GM12878 (cell line): ENCODE measurements at regions not wholly inside any gene's neighbourhood (a gene's known extent, or its start where the extent isn't known, plus 50 kb on each side); places are given as distances from the start of the nearest gene placed in this dataset.

Experiments
- ATAC-seq: fragments of 200-7000 bp; cut with Tn5 transposase; 3 replicates; pipeline ENCODE4 v1.9.1; 2020; ENCODE audit warnings: mild to moderate bottlenecking, moderate library complexity
- BruUV-seq: library from RNA; stranded (reverse); fragments of 400-500 nt; replicated peaks from 2 replicates; lab custom pipeline; 2021; lab: Mats Ljungman, UMichigan
- CTCF ChIA-PET: fragments of 300-600 bp; sonication (Branson Sonifier 250); formaldehyde crosslinking; extraction: SDS; loops from one replicate; lab custom pipeline; 2021; ENCODE audit warnings: inconsistent platforms; lab: Yijun Ruan, JAX
- POLR2A ChIA-PET: fragments of 350-600 bp; formaldehyde crosslinking; extraction: SDS; loops from one replicate; lab custom pipeline; 2021; ENCODE audit warnings: inconsistent platforms; lab: Charles Lee
- RAD21 ChIA-PET: fragments of 300-600 bp; sonication (Branson Sonifier 250); formaldehyde crosslinking; loops from one replicate; lab custom pipeline; 2023; ENCODE audit warnings: antibody characterized with exemption; ENCODE audit not compliant: unreplicated experiment; lab: Charles Lee
- SMC1A ChIA-PET: fragments of 300-600 bp; sonication (Branson Sonifier 250); formaldehyde crosslinking; loops from one replicate; lab custom pipeline; 2023; ENCODE audit not compliant: unreplicated experiment, uncharacterized antibody; lab: Charles Lee
- DNase-seq: peaks from one replicate; pipeline ENCODE4 v3.0.0-alpha.2; 2011; ENCODE audit warnings: low read depth, low spot score
- FAIRE-seq: peaks from 3 replicates; lab custom pipeline; 2011; peaks lifted over from hg19 to GRCh38; lab: Jason Lieb, UNC
- H2AFZ ChIP-seq: 2 replicates; pipeline ENCODE4 v1.6.0; 2011; ENCODE audit warnings: low read depth, low read length, control low read depth; ENCODE audit not compliant: control insufficient read depth
- H3K27ac ChIP-seq: 2 replicates; pipeline ENCODE4 v1.5.1; 2011; ENCODE audit warnings: control low read depth; ENCODE audit not compliant: control insufficient read depth, insufficient read depth
- H3K27me3 ChIP-seq, 2 experiments: replicated peaks in 1 of 2; 2 replicates each; pipeline versions ENCODE4 v1.6.0 to v1.6.1; 2011; ENCODE audit warnings: low read length in 1 of 2; ENCODE audit not compliant: control insufficient read depth in 2 of 2, insufficient read depth in 2 of 2
- H3K36me3 ChIP-seq, 2 experiments: 2 replicates each; pipeline ENCODE4 v1.5.1; 2011; ENCODE audit warnings: low read length in 1 of 2; ENCODE audit not compliant: control insufficient read depth in 2 of 2, insufficient read depth in 2 of 2
- H3K4me1 ChIP-seq: 2 replicates; pipeline ENCODE4 v1.6.1; 2011; ENCODE audit warnings: mild to moderate bottlenecking, low read length, moderate library complexity, mixed read lengths; ENCODE audit not compliant: control insufficient read depth, insufficient read depth
- H3K4me2 ChIP-seq: 2 replicates; pipeline ENCODE4 v1.6.0; 2011; ENCODE audit warnings: control low read depth; ENCODE audit not compliant: control insufficient read depth, insufficient read depth
- H3K4me3 ChIP-seq: fragments of 200-600 bp; sonication (generic); 2 replicates; pipeline ENCODE4 v1.5.1; 2016
- H3K79me2 ChIP-seq: 2 replicates; pipeline ENCODE4 v1.6.0; 2011; ENCODE audit warnings: low read length; ENCODE audit not compliant: control insufficient read depth, insufficient read depth
- H3K9ac ChIP-seq: 2 replicates; pipeline ENCODE4 v1.8.0; 2011; ENCODE audit warnings: low read length, control low read depth, mixed read lengths; ENCODE audit not compliant: control insufficient read depth, insufficient read depth
- H3K9me3 ChIP-seq: replicated peaks from 3 replicates; pipeline ENCODE4 v1.5.1; 2011; ENCODE audit warnings: mild to moderate bottlenecking, low read length; ENCODE audit not compliant: control insufficient read depth, insufficient read depth
- H4K20me1 ChIP-seq: 2 replicates; pipeline ENCODE4 v1.6.0; 2011; ENCODE audit not compliant: control insufficient read depth, insufficient read depth
- ASH2L ChIP-seq: fragments of 300-600, 200-600 bp; sonication (generic); IDR thresholded peaks from 2 replicates; pipeline ENCODE4 v1.6.1; 2017; ENCODE audit warnings: low read depth, mild to moderate bottlenecking, borderline replicate concordance
- CBX3 ChIP-seq: fragments of 200-600 bp; sonication (generic); IDR thresholded peaks from 2 replicates; pipeline ENCODE4 v1.6.1; 2016; ENCODE audit warnings: low read depth, borderline replicate concordance
- IKZF2 ChIP-seq, 2 experiments: fragments of 450-650 bp; IDR thresholded peaks; 2 replicates each; pipeline ENCODE4 v1.6.1; 2017; ENCODE audit warnings: mild to moderate bottlenecking in 2 of 2, moderate library complexity in 2 of 2
- JUNB ChIP-seq: IDR thresholded peaks from 2 replicates; pipeline ENCODE4 v1.6.1; 2016; ENCODE audit warnings: antibody characterized with exemption, mild to moderate bottlenecking
- MTA2 ChIP-seq: fragments of 450-650 bp; IDR thresholded peaks from 2 replicates; pipeline ENCODE4 v1.6.1; 2016; ENCODE audit warnings: low read depth, mild to moderate bottlenecking, moderate library complexity
- MXI1 ChIP-seq: fragments of 150-350 bp; IDR thresholded peaks from 2 replicates; pipeline ENCODE4 v1.6.1; 2011; ENCODE audit warnings: low read depth, mild to moderate bottlenecking, inconsistent platforms, low read length, improper control_type of control experiment
- NFIC ChIP-seq: IDR thresholded peaks from 2 replicates; pipeline ENCODE4 v1.6.1; 2012; ENCODE audit warnings: low read depth, mild to moderate bottlenecking, inconsistent platforms, low read length, moderate library complexity
- POLR2A ChIP-seq: IDR thresholded peaks from 2 replicates; pipeline ENCODE4 v1.6.1; 2011; ENCODE audit warnings: low read depth, mild to moderate bottlenecking, low read length
- SIN3A ChIP-seq: IDR thresholded peaks from 2 replicates; pipeline ENCODE4 v1.6.1; 2012; ENCODE audit warnings: low read depth, low read length, improper control_type of control experiment
- SIX5 ChIP-seq: IDR thresholded peaks from 2 replicates; pipeline ENCODE4 v1.6.1; 2011; ENCODE audit warnings: mild to moderate bottlenecking, low read depth, low read length, moderate library complexity; ENCODE audit not compliant: severe bottlenecking
- ZNF24 ChIP-seq: fragments of 450-650 bp; IDR thresholded peaks from 2 replicates; pipeline ENCODE4 v1.6.1; 2017; ENCODE audit warnings: antibody characterized with exemption, mild to moderate bottlenecking
- WGBS: methylation state at CpG from one replicate; pipeline ENCODE4 v1.1.6; 2016; ENCODE audit warnings: low lambda C conversion rate; ENCODE audit not compliant: insufficient replicate concordance, insufficient coverage; ENCODE audit errors: missing lambda C conversion rate; 5-methylcytosine and 5-hydroxymethylcytosine counted together
- in situ Hi-C: fragments of 300-500 bp; cut with MboI; formaldehyde crosslinking; loops from 9 replicates; pipeline ENCODE4 v1.14.3; 2018; ENCODE audit warnings: mixed read lengths
- intact Hi-C: fragments of 100-400 bp; cut with micrococcal nuclease; formaldehyde crosslinking; loops from one replicate; pipeline ENCODE4 v1.14.2; 2022; ENCODE audit not compliant: unreplicated experiment
- TF ChIP-seq, protein P1 (sequence below): fragments of 450-650 bp; conservative IDR thresholded peaks from 2 replicates; pipeline ENCODE4 v1.6.1; 2017; ENCODE audit warnings: mild to moderate bottlenecking, moderate library complexity
- TF ChIP-seq, protein P2 (sequence below): fragments of 450-650 bp; IDR thresholded peaks from 2 replicates; pipeline ENCODE4 v1.6.1; 2018; ENCODE audit warnings: mild to moderate bottlenecking, low read depth, moderate library complexity; ENCODE audit not compliant: partially characterized antibody

DNA sequence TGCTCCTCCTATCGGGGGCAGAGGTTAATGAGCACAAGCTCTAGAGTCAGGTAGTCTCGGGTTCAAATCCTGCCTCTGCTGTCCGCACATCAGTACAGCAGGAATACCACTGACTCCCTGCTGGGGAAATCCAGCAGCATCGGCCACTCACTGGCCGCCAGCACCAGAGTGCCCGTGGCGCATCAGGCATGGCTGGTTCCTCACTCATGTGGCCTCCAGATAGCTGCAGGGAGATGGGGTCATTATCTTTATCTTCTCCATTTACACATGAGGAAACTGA lies 137.6 kb upstream of the COL5A1 start:
- Histone ChIP-seq H3K36me3 (no peaks in the 10 kb centered on the region), H3K4me3 (no peak overlapping the region), H3K79me2 (no peaks in the 10 kb centered on the region)
- ChIA-PET SMC1A (no interaction called here), CTCF (no interaction called here)
- FAIRE-seq = no peak
- TF ChIP-seq SIX5 = no peak
- TF ChIP-seq MTA2 = no peak
- TF ChIP-seq, protein P1, sequence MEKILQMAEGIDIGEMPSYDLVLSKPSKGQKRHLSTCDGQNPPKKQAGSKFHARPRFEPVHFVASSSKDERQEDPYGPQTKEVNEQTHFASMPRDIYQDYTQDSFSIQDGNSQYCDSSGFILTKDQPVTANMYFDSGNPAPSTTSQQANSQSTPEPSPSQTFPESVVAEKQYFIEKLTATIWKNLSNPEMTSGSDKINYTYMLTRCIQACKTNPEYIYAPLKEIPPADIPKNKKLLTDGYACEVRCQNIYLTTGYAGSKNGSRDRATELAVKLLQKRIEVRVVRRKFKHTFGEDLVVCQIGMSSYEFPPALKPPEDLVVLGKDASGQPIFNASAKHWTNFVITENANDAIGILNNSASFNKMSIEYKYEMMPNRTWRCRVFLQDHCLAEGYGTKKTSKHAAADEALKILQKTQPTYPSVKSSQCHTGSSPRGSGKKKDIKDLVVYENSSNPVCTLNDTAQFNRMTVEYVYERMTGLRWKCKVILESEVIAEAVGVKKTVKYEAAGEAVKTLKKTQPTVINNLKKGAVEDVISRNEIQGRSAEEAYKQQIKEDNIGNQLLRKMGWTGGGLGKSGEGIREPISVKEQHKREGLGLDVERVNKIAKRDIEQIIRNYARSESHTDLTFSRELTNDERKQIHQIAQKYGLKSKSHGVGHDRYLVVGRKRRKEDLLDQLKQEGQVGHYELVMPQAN = no peak
- no peak for TF ChIP-seq JUNB
- TF ChIP-seq NFIC = no peak
- no peak for TF ChIP-seq ZNF24
- TF ChIP-seq POLR2A = no peak
- TF ChIP-seq IKZF2 (IDR thresholded peaks at IDR 0.05) = no peak
- TF ChIP-seq SIN3A = no peak
- no peak for TF ChIP-seq ASH2L
- no peak for TF ChIP-seq MXI1
- TF ChIP-seq, protein P2, sequence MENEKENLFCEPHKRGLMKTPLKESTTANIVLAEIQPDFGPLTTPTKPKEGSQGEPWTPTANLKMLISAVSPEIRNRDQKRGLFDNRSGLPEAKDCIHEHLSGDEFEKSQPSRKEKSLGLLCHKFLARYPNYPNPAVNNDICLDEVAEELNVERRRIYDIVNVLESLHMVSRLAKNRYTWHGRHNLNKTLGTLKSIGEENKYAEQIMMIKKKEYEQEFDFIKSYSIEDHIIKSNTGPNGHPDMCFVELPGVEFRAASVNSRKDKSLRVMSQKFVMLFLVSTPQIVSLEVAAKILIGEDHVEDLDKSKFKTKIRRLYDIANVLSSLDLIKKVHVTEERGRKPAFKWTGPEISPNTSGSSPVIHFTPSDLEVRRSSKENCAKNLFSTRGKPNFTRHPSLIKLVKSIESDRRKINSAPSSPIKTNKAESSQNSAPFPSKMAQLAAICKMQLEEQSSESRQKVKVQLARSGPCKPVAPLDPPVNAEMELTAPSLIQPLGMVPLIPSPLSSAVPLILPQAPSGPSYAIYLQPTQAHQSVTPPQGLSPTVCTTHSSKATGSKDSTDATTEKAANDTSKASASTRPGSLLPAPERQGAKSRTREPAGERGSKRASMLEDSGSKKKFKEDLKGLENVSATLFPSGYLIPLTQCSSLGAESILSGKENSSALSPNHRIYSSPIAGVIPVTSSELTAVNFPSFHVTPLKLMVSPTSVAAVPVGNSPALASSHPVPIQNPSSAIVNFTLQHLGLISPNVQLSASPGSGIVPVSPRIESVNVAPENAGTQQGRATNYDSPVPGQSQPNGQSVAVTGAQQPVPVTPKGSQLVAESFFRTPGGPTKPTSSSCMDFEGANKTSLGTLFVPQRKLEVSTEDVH = no peak
- TF ChIP-seq CBX3 = no peak
- TF ChIP-seq, all 136 proteins: peak for 0
- no peaks in the 10 kb centered on the region for H4K20me1 ChIP-seq
- H3K27ac ChIP-seq = no peak overlapping the region
- no peak for DNase-seq
- no TSS peak for BruUV-seq
- H3K9me3 ChIP-seq = no peaks in the 10 kb centered on the region
- H3K4me2 ChIP-seq = no peak overlapping the region
- intact Hi-C loops (no loop called here), in situ Hi-C loops (no loop called here)
- H2AFZ ChIP-seq = no peak overlapping the region
- no peaks in the 10 kb centered on the region; a peak in 3 of 4 replicates for H3K27me3 ChIP-seq
- RAD21 ChIA-PET = no interaction called here
- WGBS = 42% methylated on average over 7 of the region's 7 CpGs
- no peak for ATAC-seq
- POLR2A ChIA-PET = no interaction called here
- no peaks in the 10 kb centered on the region for H3K4me1 ChIP-seq
- H3K9ac ChIP-seq = no peak overlapping the region
